H1 (cell line): ENCODE measurements at regions not wholly inside any gene's neighbourhood (a gene's known extent, or its start where the extent isn't known, plus 50 kb on each side); places are given as distances from the start of the nearest gene placed in this dataset.

ENCODE experiments used
- CBX8 ChIP-seq: fragments of 300-800, 300-1000 bp; sonication (generic); IDR thresholded peaks from 2 replicates; pipeline ENCODE4 v1.7.1; 2016; ENCODE audit warnings: low read depth, low read length, borderline replicate concordance
- CHD7 ChIP-seq: fragments of 300-600 bp; sonication (generic); IDR thresholded peaks from 2 replicates; pipeline ENCODE4 v1.7.1; 2012; ENCODE audit warnings: low read length, moderate library complexity, mild to moderate bottlenecking, inconsistent platforms; ENCODE audit not compliant: insufficient replicate concordance
- CREB1 ChIP-seq: IDR thresholded peaks from 2 replicates; pipeline ENCODE4 v1.6.1; 2012; ENCODE audit warnings: inconsistent platforms
- GABPA ChIP-seq: IDR thresholded peaks from 2 replicates; pipeline ENCODE4 v1.6.1; 2011; ENCODE audit warnings: mild to moderate bottlenecking, low read length, moderate library complexity, borderline replicate concordance; ENCODE audit not compliant: insufficient read depth
- HDAC2 ChIP-seq, 2 experiments: fragments of 300-600 bp in 1 of 2; sonication (generic) in 1 of 2; IDR thresholded peaks; 2 replicates each; pipeline ENCODE4 v1.6.1; 2011 to 2012; ENCODE audit warnings: low read depth in 2 of 2, low read length in 2 of 2, mild to moderate bottlenecking in 2 of 2, moderate library complexity in 2 of 2, borderline replicate concordance in 1 of 2, inconsistent platforms in 1 of 2
- KDM5A ChIP-seq: fragments of 200-600 bp; IDR thresholded peaks from 2 replicates; pipeline ENCODE4 v1.7.1; 2012; ENCODE audit warnings: mild to moderate bottlenecking, low read length, inconsistent platforms, mixed read lengths
- NANOG ChIP-seq: IDR thresholded peaks from 2 replicates; pipeline ENCODE4 v1.6.1; 2011; ENCODE audit warnings: low read length, low read depth, mild to moderate bottlenecking, inconsistent platforms; ENCODE audit not compliant: insufficient read depth, poor library complexity, severe bottlenecking

GRCh38 chr15:61479613-61480012 is 250.5 kb upstream of the RORA start (continued):
- no peak for TF ChIP-seq CHD7
- no peak for TF ChIP-seq GABPA
- TF ChIP-seq KDM5A, result no peak
- TF ChIP-seq CBX8, result no peak
- TF ChIP-seq HDAC2 (IDR thresholded peaks at IDR 0.05; ENCODE audit: borderline replicate concordance in 1 of 2, low read depth in 2 of 2, low read length in 2 of 2), result no peak
- TF ChIP-seq NANOG, result no peak
- no peak for TF ChIP-seq CREB1
